Astrocyte of the cerebellum (primary cell): ENCODE measurements at regions not wholly inside any gene's neighbourhood (a gene's known extent, or its start where the extent isn't known, plus 50 kb on each side); places are given as distances from the start of the nearest gene placed in this dataset.

Source experiments
- DNase-seq: peaks from one replicate; pipeline ENCODE4 v3.0.0-alpha.2; 2011; ENCODE audit warnings: low read depth
- H3K4me3 ChIP-seq: 2 replicates; pipeline ENCODE4 v1.5.1; 2011; ENCODE audit warnings: mild to moderate bottlenecking, low read depth, low read length, moderate library complexity
- CTCF ChIP-seq: IDR thresholded peaks from 2 replicates; pipeline ENCODE4 v1.5.1; 2012; ENCODE audit warnings: low read length, low read depth, moderate library complexity, mild to moderate bottlenecking; ENCODE audit errors: missing control alignments
- in situ Hi-C: cut with HindIII; loops from 2 replicates; pipeline ENCODE4 v1.10.0; 2017; ENCODE audit warnings: low sequenced_read_pairs

- TF ChIP-seq CTCF: no peak
- DNase-seq: no peak
- H3K4me3 ChIP-seq: no peak overlapping the region
- in situ Hi-C loops: no loop called here
These were observed 179.9 kb downstream of the BTG1 start for GRCh38 chr12:91965781-91966180.

GRCh38 chr12:91964501-91964900 is 181.1 kb downstream of the BTG1 start:
- in situ Hi-C loops: no loop called here
- H3K4me3 ChIP-seq: no peak overlapping the region
- no peak for DNase-seq
- TF ChIP-seq CTCF: no peak

GRCh38 chr12:91959220-91959619 is 186.4 kb downstream of the BTG1 start:
- no peak overlapping the region for H3K4me3 ChIP-seq
- no peak for TF ChIP-seq CTCF
- in situ Hi-C loops: no loop called here
- DNase-seq: no peak

GRCh38 chr12:91958816-91959215 is 186.8 kb downstream of the BTG1 start:
- peak; percentile 18 for DNase-seq

GRCh38 chr12:91954747-91955146 is 190.9 kb downstream of the BTG1 start:
- no peak for TF ChIP-seq CTCF
- DNase-seq: no peak
- no peak overlapping the region for H3K4me3 ChIP-seq
- in situ Hi-C loops: no loop called here

More at GRCh38 chr12:91958816-91959215, 186.8 kb downstream of the BTG1 start:
- TF ChIP-seq CTCF: no peak
- in situ Hi-C loops: no loop called here
- H3K4me3 ChIP-seq: no peak overlapping the region

GRCh38 chr12:91954326-91954725 is 191.3 kb downstream of the BTG1 start:
- in situ Hi-C loops: no loop called here
- H3K4me3 ChIP-seq: no peak overlapping the region
- no peak for DNase-seq
- no peak for TF ChIP-seq CTCF

- no peak for DNase-seq
- in situ Hi-C loops: no loop called here
- TF ChIP-seq CTCF: no peak
- H3K4me3 ChIP-seq: no peak overlapping the region
These were observed 192.7 kb downstream of the BTG1 start for GRCh38 chr12:91952916-91953315.
